ENCODE measurements at regions not wholly inside any gene's neighbourhood (a gene's known extent, or its start where the extent isn't known, plus 50 kb on each side); places are given as distances from the start of the nearest gene placed in this dataset.

DNA sequence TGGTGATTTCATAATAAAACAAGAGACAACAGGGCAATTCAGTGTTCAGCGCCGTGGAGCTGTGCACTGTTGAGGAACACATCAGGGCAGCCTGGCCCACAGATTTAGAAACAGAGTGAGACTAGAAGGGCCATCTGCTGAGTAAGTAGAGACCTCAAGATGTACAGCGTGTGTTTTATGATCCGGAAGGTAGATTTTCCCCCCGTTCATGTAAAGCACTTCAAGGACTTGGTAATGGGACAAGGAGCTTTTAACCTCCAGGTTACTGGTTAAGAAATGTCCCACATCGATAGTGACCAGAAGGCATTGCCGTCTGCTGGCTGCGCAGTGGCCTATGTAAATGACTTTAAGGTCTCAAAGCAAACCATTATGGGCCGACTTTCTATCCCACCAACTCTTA is 1057.7 kb upstream of the EEF2KMT start:
- DNase-seq (ENCODE audit: low spot score) (no peak), FAIRE-seq (no peak)

GRCh38 chr16:6153901-6154300 is 1056.3 kb upstream of the EEF2KMT start:
- FAIRE-seq (no peak), DNase-seq (ENCODE audit: low spot score) (no peak)

DNA sequence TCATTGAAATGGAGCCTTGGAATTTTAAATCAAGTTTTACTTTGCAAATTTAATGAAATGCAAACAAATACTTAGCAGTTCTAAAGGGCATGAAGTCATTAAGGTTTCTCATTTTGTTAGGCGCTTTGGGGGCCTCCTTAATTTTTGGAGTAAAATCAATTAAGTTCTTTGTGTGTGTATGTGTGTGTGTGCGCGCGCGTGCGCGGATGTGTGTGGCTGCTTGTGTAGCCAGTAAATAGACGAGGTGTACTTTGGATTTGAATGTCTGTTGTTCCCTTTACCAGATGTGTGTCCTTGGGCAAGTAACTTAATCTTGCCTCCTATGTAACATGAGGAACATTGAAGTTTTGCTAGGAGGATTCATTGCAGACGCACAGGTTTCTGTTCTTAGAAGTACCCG is 1051.4 kb upstream of the EEF2KMT start:
- DNase-seq (ENCODE audit: low spot score): no peak
- FAIRE-seq: no peak

DNA sequence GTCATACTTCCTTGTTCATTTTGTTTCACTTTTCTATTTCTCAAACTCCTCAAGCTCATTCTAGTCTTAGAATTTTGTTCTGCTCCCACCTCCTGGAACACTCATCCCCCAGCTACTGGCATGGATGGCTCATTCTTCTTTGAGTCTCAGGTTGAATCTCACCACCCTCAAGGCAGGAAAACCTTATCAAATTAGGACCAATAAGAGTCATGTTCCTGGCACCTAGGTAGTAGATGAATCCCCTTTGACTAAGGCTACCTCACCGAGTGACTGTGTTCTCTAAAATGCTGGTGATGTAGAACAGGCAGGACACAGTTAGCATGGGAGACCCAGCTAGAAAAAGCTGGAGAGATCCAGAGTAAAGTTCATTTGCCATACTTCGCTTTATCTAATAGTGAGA is 1050.8 kb upstream of the EEF2KMT start:
- FAIRE-seq (no peak), DNase-seq (ENCODE audit: low spot score) (no peak)

DNA sequence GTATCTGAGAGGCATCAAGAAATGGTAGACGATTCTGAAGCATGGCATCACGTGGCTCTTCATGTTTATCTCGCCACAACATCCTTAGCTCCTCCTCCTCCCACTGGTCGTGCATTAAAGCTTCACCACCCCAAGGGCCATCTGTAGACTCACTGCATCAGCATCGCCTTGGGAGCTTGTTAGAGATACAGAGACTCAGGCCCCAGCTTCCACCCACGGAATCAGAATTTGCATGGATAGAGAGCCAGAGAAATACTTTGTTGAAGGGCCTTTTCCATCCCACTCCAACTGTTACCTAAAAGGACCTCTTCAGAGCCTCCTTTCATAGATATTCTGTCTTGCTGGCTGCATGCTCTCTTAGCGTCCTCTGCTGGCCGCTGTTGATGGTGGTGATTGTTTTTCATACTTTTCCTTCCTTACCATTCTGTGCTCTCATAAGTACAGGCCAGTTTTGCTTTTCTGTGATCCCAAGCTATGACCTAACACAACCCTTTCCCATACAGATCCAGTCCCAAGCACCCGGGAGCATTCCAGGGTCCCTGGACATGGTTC is 1049.4 kb upstream of the EEF2KMT start:
- FAIRE-seq: no peak
- no peak for DNase-seq (ENCODE audit: low spot score)

GRCh38 chr16:6146356-6146755 is 1048.8 kb upstream of the EEF2KMT start:
- no peak for DNase-seq (ENCODE audit: low spot score)
- FAIRE-seq: no peak

DNA sequence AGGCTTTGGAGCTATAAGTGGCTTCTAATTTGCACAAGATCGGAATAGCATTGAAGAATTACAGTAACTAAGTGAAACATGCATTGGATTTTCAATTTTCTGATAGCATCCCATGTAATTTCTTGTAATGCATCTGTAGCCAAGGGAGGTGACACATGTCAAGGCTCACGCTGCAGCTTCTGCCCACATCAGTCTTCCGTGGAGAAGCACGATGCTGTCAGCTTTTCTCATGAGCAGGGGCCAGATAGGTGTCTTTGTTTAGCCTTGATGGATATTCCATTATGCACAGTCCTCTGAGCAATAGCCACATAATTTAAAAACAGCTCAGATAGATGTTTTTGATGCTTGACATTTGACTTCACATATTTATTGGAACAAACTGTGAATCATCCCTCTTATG is 1046.9 kb upstream of the EEF2KMT start:
- DNase-seq (ENCODE audit: low spot score): no peak
- FAIRE-seq: no peak

DNA sequence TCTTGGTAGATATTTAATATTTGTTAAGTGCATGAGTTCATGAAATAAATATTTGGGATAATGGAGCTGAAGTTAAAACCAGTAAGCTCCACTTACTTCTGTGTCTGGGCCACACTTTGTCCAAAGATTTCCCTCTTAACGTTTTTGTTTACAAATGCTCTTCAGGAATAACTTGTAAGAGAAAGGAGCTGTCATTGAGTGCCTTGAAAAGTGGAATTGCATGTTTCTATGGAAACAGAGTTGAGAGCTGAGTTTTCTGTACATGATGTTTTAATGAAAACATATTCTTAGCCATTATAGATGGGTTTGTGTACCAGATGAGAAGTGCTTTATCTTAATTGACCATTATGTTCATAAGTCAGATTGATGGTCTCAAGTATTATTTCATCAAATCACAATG is 1045.4 kb upstream of the EEF2KMT start:
- DNase-seq (ENCODE audit: low spot score): no peak
- no peak for FAIRE-seq

- FAIRE-seq (no peak), DNase-seq (ENCODE audit: low spot score) (no peak)
Measured at GRCh38 chr16:6133009-6133557, 1035.5 kb upstream of the EEF2KMT start.

GRCh38 chr16:6132121-6132520 is 1034.5 kb upstream of the EEF2KMT start:
- FAIRE-seq: peak; percentile 17
- DNase-seq (ENCODE audit: low spot score): no peak

GRCh38 chr16:6131526-6132050 is 1034.0 kb upstream of the EEF2KMT start:
- no peak for FAIRE-seq
- no peak for DNase-seq (ENCODE audit: low spot score)

DNA sequence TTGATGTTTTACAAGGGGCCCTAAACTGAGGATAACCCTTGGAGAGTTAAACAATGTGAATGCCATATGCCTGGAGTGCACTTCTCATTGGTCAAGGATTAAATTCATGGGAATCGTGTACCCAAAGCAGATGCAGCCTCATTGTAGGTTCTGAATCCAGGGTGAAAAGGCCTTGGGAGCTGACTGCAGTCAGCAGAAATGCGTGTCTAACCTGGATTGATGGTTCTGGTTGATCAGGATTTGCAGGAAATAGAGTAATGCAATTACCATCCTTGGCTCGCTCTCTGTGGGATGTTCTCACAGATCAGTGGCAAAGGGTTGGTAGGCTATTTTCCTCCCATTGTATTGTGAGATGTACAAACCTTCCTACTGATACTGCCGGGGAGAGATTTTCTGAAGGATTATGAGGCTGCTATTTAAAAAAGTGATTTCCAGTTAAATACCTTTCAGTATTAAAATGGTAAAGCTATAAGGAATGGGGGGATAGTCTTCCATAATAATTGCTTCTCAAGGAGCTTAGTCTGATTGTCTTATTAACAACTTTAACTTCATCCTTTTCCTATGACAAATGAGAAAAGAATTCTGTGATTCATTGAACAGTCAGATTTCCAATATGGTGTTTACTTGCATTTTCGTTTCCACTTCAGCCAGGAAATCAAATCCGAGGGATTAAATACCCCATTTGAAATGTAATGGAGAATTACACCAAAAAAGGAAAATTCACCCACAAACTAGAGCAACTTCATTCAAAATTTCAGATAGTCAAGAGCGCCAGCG is 1028.1 kb upstream of the EEF2KMT start:
- DNase-seq (ENCODE audit: low spot score): no peak
- no peak for FAIRE-seq

DNA sequence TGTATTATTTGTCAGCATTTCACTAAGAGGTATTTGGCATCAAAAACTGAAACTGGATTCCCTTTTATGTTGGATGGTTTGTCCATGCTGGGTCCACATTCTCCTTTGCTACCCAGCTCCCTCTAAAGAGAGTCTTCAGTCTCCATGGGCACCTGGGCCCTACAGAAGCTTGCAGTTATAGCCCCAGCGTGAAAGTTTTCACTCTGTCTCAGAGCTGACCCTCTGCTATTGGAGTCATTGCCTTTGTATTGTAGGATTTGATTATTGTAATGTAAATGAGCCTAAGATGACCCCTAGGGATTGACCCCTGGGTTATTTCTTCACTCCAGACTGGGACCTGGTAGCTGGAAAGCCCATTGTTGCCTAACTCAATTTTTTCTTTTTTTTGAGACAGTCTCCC is 1026.5 kb upstream of the EEF2KMT start:
- DNase-seq (ENCODE audit: low spot score) (no peak), FAIRE-seq (no peak)

DNA sequence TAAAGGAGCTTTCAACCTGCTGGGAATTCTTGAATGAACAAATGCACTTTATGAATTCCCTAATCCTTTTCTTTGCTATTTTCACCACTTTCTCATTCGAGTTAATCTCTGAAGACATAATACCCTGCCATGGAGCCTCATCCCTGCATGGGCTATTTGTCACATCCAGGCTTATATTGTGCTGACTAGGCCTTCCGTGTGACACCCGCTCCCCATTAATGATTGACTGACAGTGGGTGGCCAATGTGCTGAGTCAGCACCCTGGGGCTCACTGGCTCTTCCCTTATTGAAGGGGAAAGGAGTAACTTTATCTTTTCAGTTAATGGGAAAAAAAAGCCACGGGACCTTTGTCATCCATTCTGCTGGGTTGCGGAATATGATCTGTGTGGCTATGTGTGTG is 1024.8 kb upstream of the EEF2KMT start:
- no peak for DNase-seq (ENCODE audit: low spot score)

GRCh38 chr16:6114691-6115090 is 1017.1 kb upstream of the EEF2KMT start:
- FAIRE-seq (no peak), DNase-seq (ENCODE audit: low spot score) (no peak)

More for the DNA sequence above, 1024.8 kb upstream of the EEF2KMT start:
- FAIRE-seq: no peak

DNA sequence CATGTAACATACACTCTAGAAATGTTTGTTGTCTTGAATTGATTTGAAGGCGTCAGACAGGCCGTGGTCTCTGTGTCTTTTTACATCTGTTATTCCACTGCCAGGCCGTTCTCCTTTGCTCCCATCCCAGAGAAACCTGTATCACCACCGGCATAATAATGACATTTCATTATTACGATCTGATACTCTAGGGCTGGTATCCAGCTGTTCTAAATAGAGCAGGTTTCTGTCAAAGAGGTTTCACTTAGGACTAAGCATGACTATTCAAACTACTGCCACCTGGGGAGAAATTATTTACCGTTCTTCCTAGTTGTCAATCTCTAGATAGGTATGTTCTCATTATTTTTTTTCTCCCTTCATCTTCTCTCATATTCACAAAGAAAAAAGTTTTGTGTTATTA is 1016.2 kb upstream of the EEF2KMT start:
- DNase-seq (ENCODE audit: low spot score) (no peak), FAIRE-seq (no peak)

- peak; percentile 27 for FAIRE-seq
- no peak for DNase-seq (ENCODE audit: low spot score)
Measured at GRCh38 chr16:6112700-6113099, 1015.1 kb upstream of the EEF2KMT start.

- FAIRE-seq: peak; percentile 63
- peak; percentile 58 for DNase-seq (ENCODE audit: low spot score)
Measured at GRCh38 chr16:6111390-6111789, 1013.8 kb upstream of the EEF2KMT start.

DNA sequence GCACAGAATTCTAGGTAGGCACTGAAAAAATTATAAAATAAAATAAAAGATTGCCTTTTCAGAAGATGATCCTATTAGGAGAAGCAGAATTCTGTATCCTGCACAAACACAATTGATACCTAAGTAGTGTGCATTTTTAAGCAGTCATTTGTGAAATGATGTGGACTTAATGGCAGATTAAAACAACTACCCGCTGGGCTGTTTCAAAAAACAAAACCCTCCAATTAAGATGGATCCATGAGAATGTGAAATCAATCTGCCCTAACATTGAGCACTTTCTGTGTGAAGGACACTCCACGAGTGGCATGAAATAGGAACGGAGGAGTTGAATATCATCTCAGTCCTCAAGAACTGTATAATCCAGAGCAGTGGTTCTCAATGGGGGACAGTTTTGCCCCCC is 1012.8 kb upstream of the EEF2KMT start:
- no peak for FAIRE-seq

DNA sequence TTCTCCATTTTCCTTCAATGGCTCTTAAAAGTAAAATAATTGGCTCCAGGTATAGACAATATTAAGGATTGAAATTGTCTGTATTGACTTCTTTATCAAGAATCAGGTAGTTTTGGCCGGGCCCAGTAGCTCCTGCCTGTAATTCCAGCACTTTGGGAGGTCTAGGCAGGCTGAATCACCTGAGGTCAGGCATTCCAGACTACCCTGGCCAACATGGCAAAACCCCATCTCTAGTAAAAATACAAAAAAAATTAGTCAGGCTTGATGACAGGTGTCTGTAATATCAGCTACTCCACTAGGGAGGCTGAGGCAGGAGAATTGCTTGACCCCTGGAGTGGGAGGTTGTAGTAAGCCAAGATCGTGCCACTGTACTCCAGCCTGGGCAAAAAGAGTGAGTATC is 1008.5 kb upstream of the EEF2KMT start:
- FAIRE-seq (no peak), DNase-seq (ENCODE audit: low spot score) (no peak)

More for the DNA sequence above, 1012.8 kb upstream of the EEF2KMT start:
- no peak for DNase-seq (ENCODE audit: low spot score)

GRCh38 chr16:6105115-6105514 is 1007.5 kb upstream of the EEF2KMT start:
- DNase-seq (ENCODE audit: low spot score): peak; percentile 45
- FAIRE-seq: no peak

GRCh38 chr16:6104428-6104827 is 1006.8 kb upstream of the EEF2KMT start:
- no peak for DNase-seq (ENCODE audit: low spot score)

DNA sequence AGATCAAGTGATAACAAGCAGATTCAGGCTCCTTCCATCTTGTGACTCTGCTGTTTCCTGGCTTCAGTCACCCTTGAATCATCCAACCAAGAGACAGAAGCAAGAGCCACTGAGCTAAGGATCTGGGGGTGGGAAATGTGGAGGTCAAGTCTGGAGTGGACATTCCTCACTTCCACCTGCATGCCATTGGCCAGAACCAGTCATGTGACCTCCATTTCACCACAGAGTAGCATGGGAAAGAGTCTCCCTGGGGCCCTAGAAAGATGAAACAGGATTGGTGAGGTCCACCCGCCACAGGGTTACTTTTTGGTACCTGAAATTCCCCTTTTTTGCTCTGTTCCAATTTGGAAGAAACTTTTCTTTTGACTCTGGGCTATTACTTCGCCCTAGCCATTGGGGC is 1006.0 kb upstream of the EEF2KMT start:
- no peak for DNase-seq (ENCODE audit: low spot score)
- no peak for FAIRE-seq

More at GRCh38 chr16:6104428-6104827, 1006.8 kb upstream of the EEF2KMT start:
- no peak for FAIRE-seq
